GM12875 (cell line): ENCODE measurements at regions not wholly inside any gene's neighbourhood (a gene's known extent, or its start where the extent isn't known, plus 50 kb on each side); places are given as distances from the start of the nearest gene placed in this dataset.
"Not testable (repeated sequence)": the region's sequence is repeated elsewhere in the genome, so short reads cannot be mapped to it uniquely, and the experiment has no call there.

ENCODE experiments used
- H3K4me3 ChIP-seq: one replicate; pipeline ENCODE4 v1.5.1; 2011; ENCODE audit warnings: low read depth, low read length, control low read depth
- CTCF ChIP-seq: IDR thresholded peaks from 2 replicates; pipeline ENCODE4 v1.5.1; 2011; ENCODE audit warnings: low read depth, mild to moderate bottlenecking, control low read depth, inconsistent platforms, low read length, moderate library complexity, borderline replicate concordance; ENCODE audit not compliant: insufficient read depth

GRCh38 chr2:183780072-183780471 lies 655.8 kb downstream of the NUP35 start:
- no peak for TF ChIP-seq CTCF
- H3K4me3 ChIP-seq: no peak overlapping the region

GRCh38 chr2:183782436-183782835 lies 658.2 kb downstream of the NUP35 start:
- no peak for TF ChIP-seq CTCF
- H3K4me3 ChIP-seq: no peak overlapping the region

GRCh38 chr2:183788796-183789195 lies 664.6 kb downstream of the NUP35 start:
- H3K4me3 ChIP-seq: not testable (repeated sequence)

GRCh38 chr2:183792165-183792924 lies 668.1 kb downstream of the NUP35 start:
- H3K4me3 ChIP-seq: not testable (repeated sequence)

GRCh38 chr2:183798535-183798934 lies 674.3 kb downstream of the NUP35 start:
- no peak for TF ChIP-seq CTCF
- H3K4me3 ChIP-seq: no peak overlapping the region

- TF ChIP-seq CTCF: no peak
- no peak overlapping the region for H3K4me3 ChIP-seq
These were observed 675.5 kb downstream of the NUP35 start for GRCh38 chr2:183799761-183800160.

- H3K4me3 ChIP-seq: no peak overlapping the region
- no peak for TF ChIP-seq CTCF
These were observed 679.4 kb downstream of the NUP35 start for GRCh38 chr2:183803596-183803995.

GRCh38 chr2:183807870-183808269 lies 683.6 kb downstream of the NUP35 start:
- no peak for TF ChIP-seq CTCF
- no peak overlapping the region for H3K4me3 ChIP-seq
